ENCODE measurements at regions not wholly inside any gene's neighbourhood (a gene's known extent, or its start where the extent isn't known, plus 50 kb on each side); places are given as distances from the start of the nearest gene placed in this dataset.

GRCh38 chr7:32171248-32171647 is 101.0 kb upstream of the PDE1C start:
- no peak for DNase-seq

- DNase-seq, result no peak
Measured at GRCh38 chr7:32170838-32171237, 100.6 kb upstream of the PDE1C start.

GRCh38 chr7:32169228-32169627 is 99.0 kb upstream of the PDE1C start:
- DNase-seq, result no peak

GRCh38 chr7:32167815-32168214 is 97.6 kb upstream of the PDE1C start:
- no peak for DNase-seq

- DNase-seq, result no peak
Measured at GRCh38 chr7:32167256-32167655, 97.0 kb upstream of the PDE1C start.

GRCh38 chr7:32164341-32164996 is 94.3 kb upstream of the PDE1C start:
- DNase-seq, result peak; percentile 7 to 76

- no peak for DNase-seq
Measured at GRCh38 chr7:32163896-32164295, 93.7 kb upstream of the PDE1C start.

GRCh38 chr7:32163141-32163806 is 93.1 kb upstream of the PDE1C start:
- peak; percentile 27 to 77 for DNase-seq

- DNase-seq, result no peak
Measured at GRCh38 chr7:32161708-32162107, 91.5 kb upstream of the PDE1C start.

- no peak for DNase-seq
Measured at GRCh38 chr7:32158751-32159745, 88.8 kb upstream of the PDE1C start.

- DNase-seq, result no peak
Measured at GRCh38 chr7:32158076-32158475, 87.9 kb upstream of the PDE1C start.

- no peak for DNase-seq
Measured at GRCh38 chr7:32155712-32156111, 85.5 kb upstream of the PDE1C start.

- no peak for DNase-seq
Measured at GRCh38 chr7:32154797-32155196, 84.6 kb upstream of the PDE1C start.

- DNase-seq, result no peak
Measured at GRCh38 chr7:32153006-32153405, 82.8 kb upstream of the PDE1C start.

- DNase-seq, result no peak
Measured at GRCh38 chr7:32152576-32152975, 82.4 kb upstream of the PDE1C start.

GRCh38 chr7:32150589-32150988 is 80.4 kb upstream of the PDE1C start:
- no peak for DNase-seq

- DNase-seq, result no peak
Measured at GRCh38 chr7:32150039-32150438, 79.8 kb upstream of the PDE1C start.

- no peak for DNase-seq
Measured at GRCh38 chr7:32147546-32148268, 77.5 kb upstream of the PDE1C start.

- no peak for DNase-seq
Measured at GRCh38 chr7:32145911-32146310, 75.7 kb upstream of the PDE1C start.

- DNase-seq, result no peak
Measured at GRCh38 chr7:32144676-32145075, 74.5 kb upstream of the PDE1C start.

- no peak for DNase-seq
Measured at GRCh38 chr7:32143301-32143700, 73.1 kb upstream of the PDE1C start.

- no peak for DNase-seq
Measured at GRCh38 chr7:32142649-32143048, 72.4 kb upstream of the PDE1C start.
